NB4 (cell line): ENCODE measurements at regions not wholly inside any gene's neighbourhood (a gene's known extent, or its start where the extent isn't known, plus 50 kb on each side); places are given as distances from the start of the nearest gene placed in this dataset.

Experiments used
- CTCF ChIP-seq: IDR thresholded peaks from one replicate; pipeline ENCODE4 v1.5.1; 2012; ENCODE audit warnings: low read depth, low read length
- POLR2A ChIP-seq: IDR thresholded peaks from 2 replicates; pipeline ENCODE4 v1.6.1; 2011; ENCODE audit warnings: mild to moderate bottlenecking; ENCODE audit not compliant: insufficient read length; ENCODE audit errors: extremely low read depth

- TF ChIP-seq CTCF (no peak), POLR2A (no peak)
Measured at GRCh38 chr14:38848243-38848935, 254.6 kb downstream of the SEC23A start.
